ENCODE measurements at regions not wholly inside any gene's neighbourhood (a gene's known extent, or its start where the extent isn't known, plus 50 kb on each side); places are given as distances from the start of the nearest gene placed in this dataset.

GRCh38 chr14:76583805-76584204 is 177.5 kb upstream of the VASH1 start:
- TF ChIP-seq CTCF (IDR thresholded peaks at IDR 0.05; ENCODE audit: control insufficient read depth, extremely low read depth, insufficient read depth): no peak
- no peak for DNase-seq (ENCODE audit: low read depth)
- no peak overlapping the region for H3K4me3 ChIP-seq (ENCODE audit: low read depth, low read length)

GRCh38 chr14:76584271-76584702 is 177.0 kb upstream of the VASH1 start:
- H3K4me3 ChIP-seq (ENCODE audit: low read depth, low read length): no peak overlapping the region
- DNase-seq (ENCODE audit: low read depth): no peak
- TF ChIP-seq CTCF (IDR thresholded peaks at IDR 0.05; ENCODE audit: control insufficient read depth, extremely low read depth, insufficient read depth): no peak

- no peak overlapping the region for H3K4me3 ChIP-seq (ENCODE audit: low read depth, low read length)
- no peak for DNase-seq (ENCODE audit: low read depth)
- no peak for TF ChIP-seq CTCF (IDR thresholded peaks at IDR 0.05; ENCODE audit: control insufficient read depth, extremely low read depth, insufficient read depth)
Measured at GRCh38 chr14:76585616-76586015, 175.7 kb upstream of the VASH1 start.

GRCh38 chr14:76589246-76589645 is 172.0 kb upstream of the VASH1 start:
- TF ChIP-seq CTCF (IDR thresholded peaks at IDR 0.05; ENCODE audit: control insufficient read depth, extremely low read depth, insufficient read depth): no peak
- no peak for DNase-seq (ENCODE audit: low read depth)
- no peak overlapping the region for H3K4me3 ChIP-seq (ENCODE audit: low read depth, low read length)

GRCh38 chr14:76591266-76591665 is 170.0 kb upstream of the VASH1 start:
- no peak for DNase-seq (ENCODE audit: low read depth)
- no peak overlapping the region for H3K4me3 ChIP-seq (ENCODE audit: low read depth, low read length)

GRCh38 chr14:76595266-76595665 is 166.0 kb upstream of the VASH1 start:
- no peak for TF ChIP-seq CTCF (IDR thresholded peaks at IDR 0.05; ENCODE audit: control insufficient read depth, extremely low read depth, insufficient read depth)
- no peak for DNase-seq (ENCODE audit: low read depth)
- no peak overlapping the region for H3K4me3 ChIP-seq (ENCODE audit: low read depth, low read length)

More at GRCh38 chr14:76591266-76591665, 170.0 kb upstream of the VASH1 start:
- TF ChIP-seq CTCF (IDR thresholded peaks at IDR 0.05; ENCODE audit: control insufficient read depth, extremely low read depth, insufficient read depth): no peak

- TF ChIP-seq CTCF (IDR thresholded peaks at IDR 0.05; ENCODE audit: control insufficient read depth, extremely low read depth, insufficient read depth): no peak
- DNase-seq (ENCODE audit: low read depth): no peak
- no peak overlapping the region for H3K4me3 ChIP-seq (ENCODE audit: low read depth, low read length)
Measured at GRCh38 chr14:76597387-76597786, 163.9 kb upstream of the VASH1 start.
